Activated CD4-positive, alpha-beta T cell treated with anti-CD3 and anti-CD28 coated beads for 36 hours (primary cell): ENCODE measurements at regions not wholly inside any gene's neighbourhood (a gene's known extent, or its start where the extent isn't known, plus 50 kb on each side); places are given as distances from the start of the nearest gene placed in this dataset.

ENCODE experiments used
- ATAC-seq: fragments of 200-7000 bp; cut with Tn5 transposase; one replicate; pipeline ENCODE4 v1.10.0; 2021; ENCODE audit warnings: mild to moderate bottlenecking, moderate library complexity
- CTCF ChIA-PET: fragments of 350-600 bp; sonication (Branson Sonifier 250); formaldehyde crosslinking; loops from one replicate; lab custom pipeline; 2021; ENCODE audit warnings: antibody characterized with exemption; lab: Charles Lee
- POLR2A ChIA-PET: fragments of 350-600 bp; sonication (Branson Sonifier 250); formaldehyde crosslinking; loops from one replicate; lab custom pipeline; 2021; ENCODE audit warnings: antibody characterized with exemption, inconsistent platforms; lab: Charles Lee
- DNase-seq: peaks from one replicate; pipeline ENCODE4 v3.0.0-alpha.2; 2020
- H3K27ac Mint-ChIP-seq: one replicate; pipeline ENCODE4 v1.8.0; 2021; ENCODE audit warnings: mixed read lengths
- H3K27me3 Mint-ChIP-seq: one replicate; pipeline ENCODE4 v1.8.0; 2021; ENCODE audit warnings: mixed read lengths
- H3K36me3 Mint-ChIP-seq: one replicate; pipeline ENCODE4 v1.8.0; 2021; ENCODE audit warnings: low read depth, mixed read lengths
- H3K4me1 Mint-ChIP-seq: one replicate; pipeline ENCODE4 v1.8.0; 2021; ENCODE audit warnings: mixed read lengths
- H3K4me3 Mint-ChIP-seq: one replicate; pipeline ENCODE4 v1.8.0; 2021; ENCODE audit warnings: mild to moderate bottlenecking, moderate library complexity, mixed read lengths
- H3K9me3 Mint-ChIP-seq: one replicate; pipeline ENCODE4 v1.8.0; 2021; ENCODE audit warnings: low read depth, mixed read lengths
- intact Hi-C, 2 experiments: fragments of 100-400 bp; cut with DNase I in 1 of 2; cut with micrococcal nuclease in 1 of 2; formaldehyde crosslinking; loops; one replicate each; pipeline versions ENCODE4 v1.14.2 to v1.15.1; 2022 to 2024; cut with DNase I, micrococcal nuclease

DNA sequence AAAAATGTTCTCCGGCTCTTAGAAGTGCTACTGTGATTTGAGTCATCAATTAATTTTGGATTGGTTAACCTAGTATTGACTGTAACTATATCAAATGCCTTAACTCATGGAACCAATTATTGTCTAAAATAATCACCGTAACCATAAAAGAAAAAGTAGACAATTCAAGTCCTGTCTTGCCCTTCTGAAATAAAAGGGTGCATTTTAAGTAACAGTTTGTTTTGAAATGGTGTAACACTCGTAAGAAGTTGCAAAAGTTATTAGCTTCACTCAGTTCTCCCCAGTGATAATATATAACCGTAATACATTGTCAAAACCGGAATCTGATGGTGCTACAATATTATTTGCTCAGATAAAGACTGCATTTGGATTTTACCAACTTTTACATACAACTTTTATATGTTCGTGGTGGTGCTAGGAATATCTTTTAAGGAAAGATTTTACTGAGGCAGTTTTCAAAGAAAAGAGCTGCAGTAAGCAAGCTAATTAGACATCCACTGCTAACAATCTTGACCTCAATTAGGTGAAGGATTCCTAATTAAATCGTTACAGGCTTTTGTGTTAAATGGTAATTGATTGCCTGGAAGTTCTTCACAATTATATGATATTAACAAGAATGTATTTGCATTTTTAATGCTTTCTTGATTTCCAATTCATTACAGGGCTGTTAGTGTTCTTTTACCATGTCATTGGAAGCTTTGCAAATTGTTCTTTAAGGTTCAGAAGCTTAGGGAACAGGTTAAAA lies 413.1 kb upstream of the MON1B start:
- H3K27me3 Mint-ChIP-seq, result no peaks in the 10 kb centered on the region
- ChIA-PET POLR2A (no interaction called here), CTCF (no interaction called here)
- no peaks in the 10 kb centered on the region for H3K36me3 Mint-ChIP-seq
- H3K9me3 Mint-ChIP-seq, result peaks cover 14% of the 10 kb centered on the region
- no peak for DNase-seq
- no peaks in the 10 kb centered on the region for H3K4me1 Mint-ChIP-seq
- intact Hi-C loops, result no loop called here
- H3K27ac Mint-ChIP-seq, result no peak overlapping the region
- ATAC-seq, result no peak
- H3K4me3 Mint-ChIP-seq, result no peak overlapping the region

DNA sequence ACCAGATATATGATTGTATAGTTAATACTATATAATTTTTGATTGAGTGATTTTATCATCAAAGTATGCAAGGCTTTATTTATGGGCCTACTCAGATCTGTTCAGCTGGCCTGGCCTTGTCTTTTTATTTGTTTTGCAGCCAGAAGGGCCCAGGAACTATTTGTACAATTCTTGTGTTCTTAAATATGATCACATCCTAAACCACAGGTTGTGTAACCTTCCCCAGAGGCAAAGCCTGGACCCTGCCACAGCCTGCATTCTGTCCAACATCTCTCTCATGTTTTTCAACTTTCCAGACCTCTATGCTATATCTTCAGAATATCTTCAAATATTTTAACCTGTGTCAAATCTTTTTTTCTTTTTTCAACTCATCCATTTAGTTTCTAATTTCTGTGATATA lies 410.4 kb upstream of the MON1B start:
- intact Hi-C loops, result no loop called here

DNA sequence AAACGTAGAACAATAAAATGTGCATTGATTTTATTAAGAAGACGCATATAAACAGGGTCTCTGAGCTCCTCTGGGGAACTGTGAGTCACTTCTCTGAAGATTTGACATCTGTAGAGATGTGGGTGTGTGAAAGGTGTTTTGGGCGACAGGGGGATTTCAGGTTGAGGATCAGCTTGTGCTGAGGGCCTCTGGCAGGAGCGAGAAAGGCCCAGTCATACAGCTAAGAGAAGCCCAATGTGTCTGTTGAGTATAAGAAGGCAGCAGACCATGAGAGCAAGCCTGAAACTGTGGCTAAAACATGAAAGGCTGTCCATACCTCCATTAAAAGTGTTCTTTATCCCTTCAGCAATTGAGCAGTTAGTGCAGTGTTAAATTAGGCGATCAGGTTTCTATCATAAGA lies 406.5 kb upstream of the MON1B start:
- ChIA-PET POLR2A (no interaction called here), CTCF (no interaction called here)
- intact Hi-C loops, result no loop called here
- Mint-ChIP-seq H3K4me1 (no peaks in the 10 kb centered on the region), H3K27me3 (no peaks in the 10 kb centered on the region), H3K36me3 (no peaks in the 10 kb centered on the region), H3K9me3 (peaks cover 21% of the 10 kb centered on the region), H3K4me3 (no peak overlapping the region), H3K27ac (no peak overlapping the region)
- no peak for ATAC-seq
- no peak for DNase-seq

More for the DNA sequence above, 410.4 kb upstream of the MON1B start:
- Mint-ChIP-seq H3K27me3 (no peaks in the 10 kb centered on the region), H3K4me1 (no peaks in the 10 kb centered on the region), H3K4me3 (no peak overlapping the region), H3K27ac (no peak overlapping the region), H3K36me3 (no peaks in the 10 kb centered on the region), H3K9me3 (peaks cover 19% of the 10 kb centered on the region)
- ATAC-seq (no peak), DNase-seq (no peak)
- CTCF ChIA-PET, result no interaction called here
- POLR2A ChIA-PET, result no interaction called here

- CTCF ChIA-PET, result no interaction called here
- DNase-seq, result no peak
- POLR2A ChIA-PET, result no interaction called here
- H3K36me3 Mint-ChIP-seq, result no peaks in the 10 kb centered on the region
- no peaks in the 10 kb centered on the region for H3K27me3 Mint-ChIP-seq
- no peak overlapping the region for H3K4me3 Mint-ChIP-seq
- intact Hi-C loops, result no loop called here
- H3K9me3 Mint-ChIP-seq, result peaks cover 15% of the 10 kb centered on the region
- no peaks in the 10 kb centered on the region for H3K4me1 Mint-ChIP-seq
- H3K27ac Mint-ChIP-seq, result no peak overlapping the region
- no peak for ATAC-seq
These were observed 403.6 kb upstream of the MON1B start for GRCh38 chr16:76787394-76787793.

- no peak overlapping the region for H3K4me3 Mint-ChIP-seq
- intact Hi-C loops, result no loop called here
- H3K27me3 Mint-ChIP-seq, result no peaks in the 10 kb centered on the region
- H3K27ac Mint-ChIP-seq, result no peak overlapping the region
- ATAC-seq (no peak), DNase-seq (no peak)
- ChIA-PET POLR2A (no interaction called here), CTCF (no interaction called here)
- H3K4me1 Mint-ChIP-seq, result no peaks in the 10 kb centered on the region
- H3K36me3 Mint-ChIP-seq, result no peaks in the 10 kb centered on the region
- H3K9me3 Mint-ChIP-seq, result peaks cover 13% of the 10 kb centered on the region
These were observed 399.8 kb upstream of the MON1B start for GRCh38 chr16:76791151-76791550.

DNA sequence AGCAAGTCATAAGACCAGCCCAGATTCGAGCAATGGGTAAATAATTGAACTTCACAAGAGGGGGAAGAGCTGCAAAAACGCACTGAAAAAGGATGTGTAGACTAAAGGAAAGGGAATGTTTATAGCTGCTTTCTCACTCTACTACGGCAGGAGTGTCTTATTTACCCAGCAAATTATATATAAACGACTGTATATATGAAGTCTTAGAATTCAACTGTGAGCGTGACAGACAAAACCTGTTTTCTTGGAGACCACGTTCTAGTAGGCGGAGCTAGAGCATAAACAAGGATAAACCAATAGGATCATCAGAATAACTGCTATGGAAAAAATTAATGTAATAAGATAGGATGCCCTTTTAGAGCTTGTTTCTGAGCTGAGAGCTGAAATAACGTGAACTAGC lies 394.6 kb upstream of the MON1B start:
- H3K4me3 Mint-ChIP-seq, result no peak overlapping the region
- no peak for ATAC-seq
- H3K27me3 Mint-ChIP-seq, result no peaks in the 10 kb centered on the region
- no peak overlapping the region for H3K27ac Mint-ChIP-seq
- H3K9me3 Mint-ChIP-seq, result peaks cover 4% of the 10 kb centered on the region
- POLR2A ChIA-PET, result no interaction called here
- no peaks in the 10 kb centered on the region for H3K4me1 Mint-ChIP-seq
- intact Hi-C loops, result no loop called here
- no peak for DNase-seq
- H3K36me3 Mint-ChIP-seq, result no peaks in the 10 kb centered on the region
- CTCF ChIA-PET, result no interaction called here

DNA sequence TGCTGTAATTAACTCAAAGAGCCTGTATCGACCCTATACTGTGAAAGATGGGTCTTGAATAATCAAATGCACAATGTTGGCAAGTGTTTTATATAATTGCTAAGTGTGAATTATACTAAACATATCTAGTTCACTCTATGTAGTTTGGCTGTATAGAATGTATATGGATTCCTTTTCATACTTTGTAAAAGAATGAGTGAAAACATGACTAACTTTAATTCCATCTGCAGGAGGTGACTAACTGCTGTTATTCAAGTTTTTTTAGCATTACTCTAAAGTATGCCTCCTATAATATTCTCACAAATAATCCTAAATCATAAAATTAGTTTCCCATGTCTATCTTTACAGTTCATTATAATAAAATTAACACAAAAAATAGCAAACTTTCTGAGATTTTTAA lies 394.0 kb upstream of the MON1B start:
- Mint-ChIP-seq H3K27me3 (no peaks in the 10 kb centered on the region), H3K4me1 (no peaks in the 10 kb centered on the region), H3K27ac (no peak overlapping the region), H3K36me3 (no peaks in the 10 kb centered on the region), H3K4me3 (no peak overlapping the region), H3K9me3 (peaks cover 6% of the 10 kb centered on the region)
- ATAC-seq (no peak), DNase-seq (no peak)
- CTCF ChIA-PET, result no interaction called here
- intact Hi-C loops, result no loop called here
- POLR2A ChIA-PET, result no interaction called here

GRCh38 chr16:76797457-76797856 lies 393.5 kb upstream of the MON1B start:
- peaks cover 7% of the 10 kb centered on the region for H3K9me3 Mint-ChIP-seq
- no peaks in the 10 kb centered on the region for H3K4me1 Mint-ChIP-seq
- no peak overlapping the region for H3K4me3 Mint-ChIP-seq
- no peak for ATAC-seq
- ChIA-PET POLR2A (no interaction called here), CTCF (no interaction called here)
- H3K36me3 Mint-ChIP-seq, result no peaks in the 10 kb centered on the region
- H3K27ac Mint-ChIP-seq, result no peak overlapping the region
- DNase-seq, result no peak
- no peaks in the 10 kb centered on the region for H3K27me3 Mint-ChIP-seq
- intact Hi-C loops, result no loop called here

- ATAC-seq, result no peak
- H3K27me3 Mint-ChIP-seq, result no peaks in the 10 kb centered on the region
- peaks cover 7% of the 10 kb centered on the region for H3K9me3 Mint-ChIP-seq
- H3K4me1 Mint-ChIP-seq, result peaks cover 6% of the 10 kb centered on the region
- no peak overlapping the region for H3K4me3 Mint-ChIP-seq
- intact Hi-C loops, result no loop called here
- H3K27ac Mint-ChIP-seq, result no peak overlapping the region
- DNase-seq, result no peak
- H3K36me3 Mint-ChIP-seq, result no peaks in the 10 kb centered on the region
- POLR2A ChIA-PET, result no interaction called here
- CTCF ChIA-PET, result no interaction called here
These were observed 390.8 kb upstream of the MON1B start for GRCh38 chr16:76800196-76800595.

GRCh38 chr16:76801357-76801756 lies 389.6 kb upstream of the MON1B start:
- H3K4me1 Mint-ChIP-seq, result peaks cover 10% of the 10 kb centered on the region
- DNase-seq, result no peak
- H3K36me3 Mint-ChIP-seq, result no peaks in the 10 kb centered on the region
- H3K9me3 Mint-ChIP-seq, result peaks cover 3% of the 10 kb centered on the region
- H3K27ac Mint-ChIP-seq, result no peak overlapping the region
- CTCF ChIA-PET, result no interaction called here
- POLR2A ChIA-PET, result no interaction called here
- H3K27me3 Mint-ChIP-seq, result no peaks in the 10 kb centered on the region
- ATAC-seq, result no peak
- intact Hi-C loops, result no loop called here
- H3K4me3 Mint-ChIP-seq, result no peak overlapping the region

GRCh38 chr16:76816475-76816874 lies 374.5 kb upstream of the MON1B start:
- intact Hi-C loops, result no loop called here
- Mint-ChIP-seq H3K27me3 (no peaks in the 10 kb centered on the region), H3K27ac (no peak overlapping the region), H3K4me1 (no peaks in the 10 kb centered on the region), H3K4me3 (no peak overlapping the region), H3K9me3 (peaks cover 4% of the 10 kb centered on the region), H3K36me3 (no peaks in the 10 kb centered on the region)
- no peak for DNase-seq
- CTCF ChIA-PET, result no interaction called here
- POLR2A ChIA-PET, result no interaction called here
- ATAC-seq, result no peak

GRCh38 chr16:76818606-76819181 lies 372.3 kb upstream of the MON1B start:
- no peak for ATAC-seq
- POLR2A ChIA-PET, result no interaction called here
- no peak overlapping the region for H3K27ac Mint-ChIP-seq
- no peaks in the 10 kb centered on the region for H3K4me1 Mint-ChIP-seq
- intact Hi-C loops, result no loop called here
- no peaks in the 10 kb centered on the region for H3K36me3 Mint-ChIP-seq
- H3K27me3 Mint-ChIP-seq, result no peaks in the 10 kb centered on the region
- no peak overlapping the region for H3K4me3 Mint-ChIP-seq
- H3K9me3 Mint-ChIP-seq, result peaks cover 3% of the 10 kb centered on the region
- CTCF ChIA-PET, result no interaction called here
- no peak for DNase-seq
